Endothelial cell of umbilical vein (primary cell): ENCODE measurements at regions not wholly inside any gene's neighbourhood (a gene's known extent, or its start where the extent isn't known, plus 50 kb on each side); places are given as distances from the start of the nearest gene placed in this dataset.

Experiments used
- BruUV-seq: library from RNA; stranded (reverse); fragments of 400-500 nt; replicated peaks from 2 replicates; lab custom pipeline; 2021; lab: Mats Ljungman, UMichigan
- CTCF ChIA-PET: fragments of 300-600, 350-600 bp; sonication (Branson Sonifier 250); formaldehyde crosslinking; loops from one replicate; lab custom pipeline; 2021; ENCODE audit warnings: antibody characterized with exemption, inconsistent platforms; lab: Charles Lee
- POLR2A ChIA-PET: fragments of 300-600, 350-600 bp; sonication (Branson Sonifier 250); formaldehyde crosslinking; loops from one replicate; lab custom pipeline; 2021; ENCODE audit warnings: antibody characterized with exemption, inconsistent platforms; lab: Charles Lee
- DNase-seq: peaks from one replicate; pipeline ENCODE4 v3.0.0-alpha.2; 2011; ENCODE audit warnings: low read depth, low spot score
- FAIRE-seq: peaks from 2 replicates; lab custom pipeline; 2011; peaks lifted over from hg19 to GRCh38; lab: Jason Lieb, UNC
- H2AFZ ChIP-seq: 2 replicates; pipeline ENCODE4 v1.6.0; 2012; ENCODE audit warnings: low read depth, low read length, control low read depth, inconsistent platforms
- H3K27ac ChIP-seq: 2 replicates; pipeline ENCODE4 v1.5.1; 2011; ENCODE audit warnings: low read depth, mild to moderate bottlenecking, control low read depth, low read length, moderate library complexity; ENCODE audit not compliant: insufficient read depth
- H3K27me3 ChIP-seq, 2 experiments: 2 replicates each; pipeline versions ENCODE4 v1.6.0 to v1.6.1; 2011; ENCODE audit warnings: low read length in 2 of 2, mixed read lengths in 1 of 2; ENCODE audit not compliant: control insufficient read depth in 2 of 2, insufficient read depth in 2 of 2
- H3K36me3 ChIP-seq, 2 experiments: 2 replicates in 1 of 2; 3 replicates in 1 of 2; pipeline ENCODE4 v1.5.1; 2011; ENCODE audit warnings: low read length in 2 of 2, mild to moderate bottlenecking in 1 of 2, moderate library complexity in 1 of 2; ENCODE audit not compliant: control insufficient read depth in 2 of 2, insufficient read depth in 2 of 2; ENCODE audit errors: extremely low read depth in 1 of 2
- H3K4me1 ChIP-seq: 3 replicates; pipeline ENCODE4 v1.5.1; 2011; ENCODE audit warnings: mild to moderate bottlenecking, low read length; ENCODE audit not compliant: control insufficient read depth, insufficient read depth; ENCODE audit errors: extremely low read depth
- H3K4me2 ChIP-seq: 2 replicates; pipeline ENCODE4 v1.6.1; 2011; ENCODE audit warnings: low read length, control low read depth, mixed read lengths; ENCODE audit not compliant: insufficient read depth
- H3K4me3 ChIP-seq, 3 experiments: fragments of 200-600 bp in 1 of 3; sonication (generic), shearing (Covaris generic) in 1 of 3; replicated peaks in 1 of 3; 2 replicates each; pipeline ENCODE4 v1.5.1; 2011 to 2016; ENCODE audit warnings: control low read depth in 3 of 3, low read length in 3 of 3, mild to moderate bottlenecking in 2 of 3, inconsistent platforms in 1 of 3, low read depth in 1 of 3, moderate library complexity in 1 of 3; ENCODE audit not compliant: insufficient read depth in 1 of 3
- H3K79me2 ChIP-seq: 2 replicates; pipeline ENCODE4 v1.6.0; 2012; ENCODE audit warnings: low read length, inconsistent platforms; ENCODE audit not compliant: control insufficient read depth, insufficient read depth
- H3K9ac ChIP-seq: replicated peaks from 2 replicates; pipeline ENCODE3; 2011; ENCODE audit warnings: low read length, control low read depth; ENCODE audit not compliant: insufficient read depth; ENCODE audit errors: extremely low read depth
- H3K9me1 ChIP-seq: replicated peaks from 3 replicates; pipeline ENCODE4 v1.6.0; 2011; ENCODE audit warnings: mild to moderate bottlenecking, low read length; ENCODE audit not compliant: control insufficient read depth, insufficient read depth; ENCODE audit errors: extremely low read depth
- H3K9me3 ChIP-seq: replicated peaks from 2 replicates; pipeline ENCODE4 v1.5.1; 2012; ENCODE audit warnings: low read length, inconsistent platforms; ENCODE audit not compliant: control insufficient read depth, insufficient read depth
- H4K20me1 ChIP-seq: replicated peaks from 2 replicates; pipeline ENCODE3; 2011; ENCODE audit warnings: mild to moderate bottlenecking, low read length; ENCODE audit not compliant: control insufficient read depth, insufficient read depth; ENCODE audit errors: extremely low read depth
- EZH2 ChIP-seq: IDR thresholded peaks from 2 replicates; pipeline ENCODE4 v1.6.1; 2012; ENCODE audit warnings: borderline replicate concordance, low read depth, mild to moderate bottlenecking, moderate library complexity, low read length, inconsistent platforms; ENCODE audit not compliant: severe bottlenecking
- FOS ChIP-seq: IDR thresholded peaks from 2 replicates; pipeline ENCODE4 v1.6.1; 2011; ENCODE audit warnings: mild to moderate bottlenecking, low read length, moderate library complexity, borderline replicate concordance; ENCODE audit not compliant: insufficient read depth
- GATA2 ChIP-seq: IDR thresholded peaks from 2 replicates; pipeline ENCODE4 v1.7.0; 2011; ENCODE audit warnings: low read depth, mild to moderate bottlenecking, moderate library complexity, mixed read lengths, low read length; ENCODE audit not compliant: insufficient read length, insufficient read depth
- JUN ChIP-seq: IDR thresholded peaks from 2 replicates; pipeline ENCODE4 v1.6.1; 2011; ENCODE audit warnings: borderline replicate concordance, low read depth; ENCODE audit not compliant: insufficient read length, insufficient read depth
- MYC ChIP-seq: IDR thresholded peaks from one replicate; pipeline ENCODE4 v1.6.1; 2011; ENCODE audit warnings: mild to moderate bottlenecking, low read depth, low read length
- POLR2A ChIP-seq: IDR thresholded peaks from 2 replicates; pipeline ENCODE4 v1.6.1; 2012; ENCODE audit warnings: low read depth, mild to moderate bottlenecking, control low read depth, low read length
- POLR2AphosphoS5 ChIP-seq: IDR thresholded peaks from 2 replicates; pipeline ENCODE4 v1.6.1; 2012; ENCODE audit warnings: low read depth, mild to moderate bottlenecking, control low read depth, low read length, moderate library complexity; ENCODE audit not compliant: insufficient read depth
- dilution Hi-C: fragments of 300-500 bp; cut with MboI; formaldehyde crosslinking; loops from one replicate; pipeline ENCODE4 v1.15.0; 2019; ENCODE audit warnings: low sequenced_read_pairs; ENCODE audit not compliant: extremely low pct_ligation_motif_present
- intact Hi-C: fragments of 100-400 bp; cut with micrococcal nuclease; formaldehyde crosslinking; loops from one replicate; pipeline ENCODE4 v1.10.0; 2022
- TF ChIP-seq, protein P1 (sequence below): IDR thresholded peaks from 2 replicates; pipeline ENCODE4 v1.6.1; 2011; ENCODE audit not compliant: insufficient read depth, insufficient read length
- TF ChIP-seq, protein P2 (sequence below), 2 donors: IDR thresholded peaks; 1 replicate in 1 of 2; 2 replicates in 1 of 2; pipeline ENCODE4 v1.5.1; 2011; ENCODE audit warnings: low read length in 2 of 2, mild to moderate bottlenecking in 2 of 2, moderate library complexity in 2 of 2, control low read depth in 1 of 2, inconsistent platforms in 1 of 2, low read depth in 1 of 2; ENCODE audit not compliant: insufficient read depth in 1 of 2; ENCODE audit errors: extremely low read depth in 1 of 2

GRCh38 chr6:169164451-169164850 lies 89.2 kb downstream of the THBS2 start:
- POLR2A ChIA-PET = no interaction called here
- intact Hi-C loops (no loop called here), dilution Hi-C loops (no loop called here)
- Histone ChIP-seq H3K4me1 (no peaks in the 10 kb centered on the region), H3K27ac (no peak overlapping the region), H3K9me1 (no peaks in the 10 kb centered on the region), H3K4me2 (no peak overlapping the region), H2AFZ (no peak overlapping the region), H3K9ac (no peak overlapping the region), H3K79me2 (no peaks in the 10 kb centered on the region), H3K9me3 (no peaks in the 10 kb centered on the region), H3K36me3 (no peaks in the 10 kb centered on the region), H3K27me3 (no peaks in the 10 kb centered on the region), H4K20me1 (no peaks in the 10 kb centered on the region), H3K4me3 (no peak overlapping the region)
- DNase-seq (no peak), FAIRE-seq (no peak)
- CTCF ChIA-PET = no interaction called here
- no peak for TF ChIP-seq POLR2AphosphoS5
- no peak for TF ChIP-seq MYC
- TF ChIP-seq, protein P1, sequence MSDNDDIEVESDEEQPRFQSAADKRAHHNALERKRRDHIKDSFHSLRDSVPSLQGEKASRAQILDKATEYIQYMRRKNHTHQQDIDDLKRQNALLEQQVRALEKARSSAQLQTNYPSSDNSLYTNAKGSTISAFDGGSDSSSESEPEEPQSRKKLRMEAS = no peak
- no peak for TF ChIP-seq EZH2
- TF ChIP-seq GATA2 = no peak
- TF ChIP-seq JUN = no peak
- no peak for TF ChIP-seq POLR2A
- TF ChIP-seq FOS = no peak
- TF ChIP-seq, protein P2, sequence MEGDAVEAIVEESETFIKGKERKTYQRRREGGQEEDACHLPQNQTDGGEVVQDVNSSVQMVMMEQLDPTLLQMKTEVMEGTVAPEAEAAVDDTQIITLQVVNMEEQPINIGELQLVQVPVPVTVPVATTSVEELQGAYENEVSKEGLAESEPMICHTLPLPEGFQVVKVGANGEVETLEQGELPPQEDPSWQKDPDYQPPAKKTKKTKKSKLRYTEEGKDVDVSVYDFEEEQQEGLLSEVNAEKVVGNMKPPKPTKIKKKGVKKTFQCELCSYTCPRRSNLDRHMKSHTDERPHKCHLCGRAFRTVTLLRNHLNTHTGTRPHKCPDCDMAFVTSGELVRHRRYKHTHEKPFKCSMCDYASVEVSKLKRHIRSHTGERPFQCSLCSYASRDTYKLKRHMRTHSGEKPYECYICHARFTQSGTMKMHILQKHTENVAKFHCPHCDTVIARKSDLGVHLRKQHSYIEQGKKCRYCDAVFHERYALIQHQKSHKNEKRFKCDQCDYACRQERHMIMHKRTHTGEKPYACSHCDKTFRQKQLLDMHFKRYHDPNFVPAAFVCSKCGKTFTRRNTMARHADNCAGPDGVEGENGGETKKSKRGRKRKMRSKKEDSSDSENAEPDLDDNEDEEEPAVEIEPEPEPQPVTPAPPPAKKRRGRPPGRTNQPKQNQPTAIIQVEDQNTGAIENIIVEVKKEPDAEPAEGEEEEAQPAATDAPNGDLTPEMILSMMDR (IDR thresholded peaks at IDR 0.05; ENCODE audit: extremely low read depth in 1 of 2, insufficient read depth in 1 of 2, low read depth in 1 of 2, low read length in 2 of 2) = no peak
- BruUV-seq = no TSS peak
